ENCODE measurements at regions not wholly inside any gene's neighbourhood (a gene's known extent, or its start where the extent isn't known, plus 50 kb on each side); places are given as distances from the start of the nearest gene placed in this dataset.

GRCh38 chr5:118173340-118173739 is 815.0 kb downstream of the DTWD2 start:
- TF ChIP-seq POLR2A (IDR thresholded peaks at IDR 0.05), result no peak
- TF ChIP-seq CTCF (IDR thresholded peaks at IDR 0.05), result no peak
